Activated T-cell treated with anti-CD3 and anti-CD28 coated beads, Interleukin-2, amount 50 U/mL, for 72 hours (primary cell): ENCODE measurements at regions not wholly inside any gene's neighbourhood (a gene's known extent, or its start where the extent isn't known, plus 50 kb on each side); places are given as distances from the start of the nearest gene placed in this dataset.
"Not testable (repeated sequence)": the region's sequence is repeated elsewhere in the genome, so short reads cannot be mapped to it uniquely, and the experiment has no call there.

Experiments
- ATAC-seq, 2 donors: fragments of 150-1000 bp; cut with Tn5 transposase; replicated peaks in 1 of 2; 2 replicates each; pipeline ENCODE4 v1.10.0; 2021; ENCODE audit warnings: moderate library complexity in 2 of 2, mild to moderate bottlenecking in 1 of 2
- DNase-seq, 2 donors: peaks; one replicate each; pipeline ENCODE4 v3.0.0; 2021 to 2022; ENCODE audit warnings: mixed read lengths in 1 of 2
- H3K27ac Mint-ChIP-seq: one replicate; pipeline ENCODE4 v1.8.0; 2022; ENCODE audit warnings: mild to moderate bottlenecking, moderate library complexity, mixed read lengths
- H3K27me3 Mint-ChIP-seq: one replicate; pipeline ENCODE4 v1.8.0; 2022; ENCODE audit warnings: low read depth, mixed read lengths
- H3K36me3 Mint-ChIP-seq, 2 donors: one replicate each; pipeline ENCODE4 v1.8.0; 2022; ENCODE audit warnings: mixed read lengths in 2 of 2, mild to moderate bottlenecking in 1 of 2; ENCODE audit not compliant: insufficient read depth in 2 of 2
- H3K4me1 Mint-ChIP-seq: one replicate; pipeline ENCODE4 v1.8.0; 2022; ENCODE audit warnings: low read depth, mixed read lengths
- H3K4me3 Mint-ChIP-seq, 2 donors: one replicate each; pipeline ENCODE4 v1.8.0; 2022; ENCODE audit warnings: mild to moderate bottlenecking in 2 of 2, mixed read lengths in 2 of 2, moderate library complexity in 2 of 2
- H3K9me3 Mint-ChIP-seq, 2 donors: one replicate each; pipeline ENCODE4 v1.8.0; 2022; ENCODE audit warnings: mixed read lengths in 2 of 2

GRCh38 chr2:154507186-154507585 lies 191.3 kb upstream of the KCNJ3 start:
- Mint-ChIP-seq H3K27me3 (no peaks in the 10 kb centered on the region), H3K4me1 (no peaks in the 10 kb centered on the region), H3K36me3 (peaks cover 0 to 2% of the 10 kb centered on the region in 2 donors), H3K4me3 (no peak overlapping the region), H3K9me3 (peaks cover 6% of the 10 kb centered on the region in 2 donors), H3K27ac (no peak overlapping the region)
- no peak for ATAC-seq
- DNase-seq = no peak

GRCh38 chr2:154518872-154519271 lies 179.6 kb upstream of the KCNJ3 start:
- Mint-ChIP-seq H3K4me3 (no peak overlapping the region), H3K9me3 (peaks cover 2 to 4% of the 10 kb centered on the region in 2 donors), H3K27me3 (no peaks in the 10 kb centered on the region), H3K4me1 (no peaks in the 10 kb centered on the region), H3K36me3 (no peaks in the 10 kb centered on the region), H3K27ac (no peak overlapping the region)
- no peak for ATAC-seq
- no peak for DNase-seq

GRCh38 chr2:154520951-154521350 lies 177.5 kb upstream of the KCNJ3 start:
- H3K27ac Mint-ChIP-seq, DNase-seq, H3K4me1 Mint-ChIP-seq, ATAC-seq, H3K9me3 Mint-ChIP-seq, H3K27me3 Mint-ChIP-seq, H3K36me3 Mint-ChIP-seq, H3K4me3 Mint-ChIP-seq: not testable (repeated sequence)

- DNase-seq (no peak), ATAC-seq (no peak)
- H3K27ac Mint-ChIP-seq = no peak overlapping the region
- H3K9me3 Mint-ChIP-seq = peaks cover 5 to 6% of the 10 kb centered on the region in 2 donors
- no peaks in the 10 kb centered on the region for H3K27me3 Mint-ChIP-seq
- H3K4me1 Mint-ChIP-seq = no peaks in the 10 kb centered on the region
- H3K4me3 Mint-ChIP-seq = no peak overlapping the region
- H3K36me3 Mint-ChIP-seq = no peaks in the 10 kb centered on the region
Observed at GRCh38 chr2:154526234-154526633, 172.3 kb upstream of the KCNJ3 start.

- H3K27ac Mint-ChIP-seq = no peak overlapping the region
- H3K4me1 Mint-ChIP-seq = no peaks in the 10 kb centered on the region
- no peaks in the 10 kb centered on the region for H3K27me3 Mint-ChIP-seq
- H3K4me3 Mint-ChIP-seq = no peak overlapping the region
- DNase-seq = no peak
- H3K9me3 Mint-ChIP-seq = peaks cover 4 to 5% of the 10 kb centered on the region in 2 donors
- H3K36me3 Mint-ChIP-seq = no peaks in the 10 kb centered on the region
- no peak for ATAC-seq
Observed at GRCh38 chr2:154527962-154528361, 170.5 kb upstream of the KCNJ3 start.

GRCh38 chr2:154532004-154532403 lies 166.5 kb upstream of the KCNJ3 start:
- no peaks in the 10 kb centered on the region for H3K27me3 Mint-ChIP-seq
- no peak overlapping the region for H3K4me3 Mint-ChIP-seq
- H3K4me1 Mint-ChIP-seq = no peaks in the 10 kb centered on the region
- H3K36me3 Mint-ChIP-seq = no peaks in the 10 kb centered on the region
- ATAC-seq (no peak), DNase-seq (no peak)
- H3K27ac Mint-ChIP-seq = no peak overlapping the region
- peaks cover 4 to 5% of the 10 kb centered on the region in 2 donors for H3K9me3 Mint-ChIP-seq

- DNase-seq = no peak
- Mint-ChIP-seq H3K4me3 (no peak overlapping the region), H3K9me3 (peaks cover 4 to 5% of the 10 kb centered on the region in 2 donors), H3K4me1 (no peaks in the 10 kb centered on the region), H3K27me3 (no peaks in the 10 kb centered on the region), H3K36me3 (no peaks in the 10 kb centered on the region), H3K27ac (no peak overlapping the region)
- ATAC-seq = no peak
Observed at GRCh38 chr2:154532763-154533162, 165.7 kb upstream of the KCNJ3 start.

- Mint-ChIP-seq H3K36me3 (no peaks in the 10 kb centered on the region), H3K9me3 (peaks cover 4 to 5% of the 10 kb centered on the region in 2 donors), H3K27me3 (no peaks in the 10 kb centered on the region), H3K27ac (no peak overlapping the region), H3K4me1 (no peaks in the 10 kb centered on the region), H3K4me3 (no peak overlapping the region)
- no peak for DNase-seq
- ATAC-seq = no peak
Observed at GRCh38 chr2:154533300-154533940, 165.1 kb upstream of the KCNJ3 start.

- H3K27ac Mint-ChIP-seq = no peak overlapping the region
- no peaks in the 10 kb centered on the region for H3K4me1 Mint-ChIP-seq
- no peak for DNase-seq
- ATAC-seq = no peak
- H3K27me3 Mint-ChIP-seq = no peaks in the 10 kb centered on the region
- peaks cover 5 to 7% of the 10 kb centered on the region in 2 donors for H3K9me3 Mint-ChIP-seq
- no peaks in the 10 kb centered on the region for H3K36me3 Mint-ChIP-seq
- H3K4me3 Mint-ChIP-seq = no peak overlapping the region
Observed at GRCh38 chr2:154537024-154537423, 161.5 kb upstream of the KCNJ3 start.

GRCh38 chr2:154537843-154538450 lies 160.5 kb upstream of the KCNJ3 start:
- Mint-ChIP-seq H3K4me3 (no peak overlapping the region), H3K27ac (no peak overlapping the region), H3K36me3 (no peaks in the 10 kb centered on the region), H3K4me1 (no peaks in the 10 kb centered on the region), H3K9me3 (peaks cover 5 to 7% of the 10 kb centered on the region in 2 donors), H3K27me3 (no peaks in the 10 kb centered on the region)
- no peak for ATAC-seq
- no peak for DNase-seq

- no peaks in the 10 kb centered on the region for H3K4me1 Mint-ChIP-seq
- no peak for DNase-seq
- peaks cover 3 to 14% of the 10 kb centered on the region in 2 donors for H3K9me3 Mint-ChIP-seq
- H3K4me3 Mint-ChIP-seq = no peak overlapping the region
- H3K27ac Mint-ChIP-seq = no peak overlapping the region
- no peaks in the 10 kb centered on the region for H3K27me3 Mint-ChIP-seq
- H3K36me3 Mint-ChIP-seq = peaks cover 4 to 7% of the 10 kb centered on the region in 2 donors
- no peak for ATAC-seq
Observed at GRCh38 chr2:154546341-154546740, 152.2 kb upstream of the KCNJ3 start.

- Mint-ChIP-seq H3K9me3 (peaks cover 1 to 14% of the 10 kb centered on the region in 2 donors), H3K4me3 (no peak overlapping the region), H3K4me1 (no peaks in the 10 kb centered on the region), H3K27ac (no peak overlapping the region), H3K36me3 (peaks cover 4 to 7% of the 10 kb centered on the region in 2 donors), H3K27me3 (no peaks in the 10 kb centered on the region)
- no peak for ATAC-seq
- DNase-seq = no peak
Observed at GRCh38 chr2:154549869-154550268, 148.6 kb upstream of the KCNJ3 start.

GRCh38 chr2:154551649-154552048 lies 146.8 kb upstream of the KCNJ3 start:
- H3K36me3 Mint-ChIP-seq = no peaks in the 10 kb centered on the region
- no peaks in the 10 kb centered on the region for H3K27me3 Mint-ChIP-seq
- peaks cover 0 to 5% of the 10 kb centered on the region in 2 donors for H3K9me3 Mint-ChIP-seq
- DNase-seq = no peak
- no peak overlapping the region for H3K4me3 Mint-ChIP-seq
- no peak overlapping the region for H3K27ac Mint-ChIP-seq
- H3K4me1 Mint-ChIP-seq = no peaks in the 10 kb centered on the region
- ATAC-seq = no peak

GRCh38 chr2:154554046-154554445 lies 144.4 kb upstream of the KCNJ3 start:
- peak; percentile 49 to 64 for ATAC-seq
- no peak for DNase-seq
- Mint-ChIP-seq H3K36me3 (no peaks in the 10 kb centered on the region), H3K9me3 (peaks cover 0 to 2% of the 10 kb centered on the region in 2 donors), H3K27me3 (no peaks in the 10 kb centered on the region), H3K4me1 (no peaks in the 10 kb centered on the region), H3K27ac (no peak overlapping the region), H3K4me3 (no peak overlapping the region)
